Muscle of leg (tissue), 3 donors: ENCODE measurements at regions not wholly inside any gene's neighbourhood (a gene's known extent, or its start where the extent isn't known, plus 50 kb on each side); places are given as distances from the start of the nearest gene placed in this dataset.
"Not testable (repeated sequence)": the region's sequence is repeated elsewhere in the genome, so short reads cannot be mapped to it uniquely, and the experiment has no call there.

Experiments used
- DNase-seq: peaks from one replicate; pipeline ENCODE4 v3.0.0; 2013
- H3K27ac ChIP-seq: one replicate; pipeline ENCODE4 v1.5.1; 2013; ENCODE audit warnings: mild to moderate bottlenecking, low read length, control low read depth
- H3K27me3 ChIP-seq: one replicate; pipeline ENCODE4 v1.6.1; 2013; ENCODE audit warnings: low read length; ENCODE audit not compliant: control insufficient read depth, insufficient read depth
- H3K36me3 ChIP-seq: one replicate; pipeline ENCODE4 v1.6.1; 2013; ENCODE audit warnings: low read length; ENCODE audit not compliant: control insufficient read depth, insufficient read depth
- H3K4me1 ChIP-seq: one replicate; pipeline ENCODE4 v1.6.1; 2013; ENCODE audit warnings: low read length; ENCODE audit not compliant: control insufficient read depth, insufficient read depth
- H3K4me3 ChIP-seq: one replicate; pipeline ENCODE4 v1.5.1; 2013; ENCODE audit warnings: low read length, control low read depth
- H3K9me3 ChIP-seq: replicated peaks from 2 replicates; pipeline ENCODE4 v1.6.1; 2013; ENCODE audit warnings: low read depth, low read length; ENCODE audit not compliant: control insufficient read depth
- WGBS: methylation state at CpG from one replicate; pipeline ENCODE4 v1.1.5; 2013; ENCODE audit warnings: missing lambda C conversion rate; ENCODE audit not compliant: insufficient coverage; 5-methylcytosine and 5-hydroxymethylcytosine counted together

- DNase-seq, result no peak
- no peaks in the 10 kb centered on the region for H3K36me3 ChIP-seq
- no peaks in the 10 kb centered on the region for H3K27me3 ChIP-seq
- H3K9me3 ChIP-seq, result no peaks in the 10 kb centered on the region
- no peak overlapping the region for H3K4me3 ChIP-seq
- H3K27ac ChIP-seq, result no peak overlapping the region
- no peaks in the 10 kb centered on the region for H3K4me1 ChIP-seq
- WGBS, result 0% methylated on average over 1 of the region's 1 CpG
Measured at GRCh38 chr15:38849046-38849445, 284.4 kb upstream of the RASGRP1 start.

GRCh38 chr15:38852188-38852587, 287.6 kb upstream of the RASGRP1 start:
- H3K9me3 ChIP-seq, DNase-seq, H3K36me3 ChIP-seq, H3K4me3 ChIP-seq, H3K27ac ChIP-seq, H3K4me1 ChIP-seq, H3K27me3 ChIP-seq: not testable (repeated sequence)
- WGBS, result no CpG with 5 or more reads among the region's 1 CpG

GRCh38 chr15:38853608-38854007, 289.0 kb upstream of the RASGRP1 start:
- no peaks in the 10 kb centered on the region for H3K4me1 ChIP-seq
- no peaks in the 10 kb centered on the region for H3K9me3 ChIP-seq
- DNase-seq, result no peak
- no peaks in the 10 kb centered on the region for H3K36me3 ChIP-seq
- no CpG with 5 or more reads among the region's 1 CpG for WGBS
- H3K27ac ChIP-seq, result no peak overlapping the region
- no peaks in the 10 kb centered on the region for H3K27me3 ChIP-seq
- H3K4me3 ChIP-seq, result no peak overlapping the region

GRCh38 chr15:38854506-38854905, 289.9 kb upstream of the RASGRP1 start:
- H3K27me3 ChIP-seq, result no peaks in the 10 kb centered on the region
- no peaks in the 10 kb centered on the region for H3K4me1 ChIP-seq
- H3K36me3 ChIP-seq, result no peaks in the 10 kb centered on the region
- no peak overlapping the region for H3K4me3 ChIP-seq
- no peaks in the 10 kb centered on the region for H3K9me3 ChIP-seq
- WGBS, result 45% methylated on average over 4 of the region's 4 CpGs
- H3K27ac ChIP-seq, result no peak overlapping the region
- DNase-seq, result no peak

- no peaks in the 10 kb centered on the region for H3K4me1 ChIP-seq
- H3K27ac ChIP-seq, result no peak overlapping the region
- no CpG with 5 or more reads among the region's 1 CpG for WGBS
- H3K9me3 ChIP-seq, result no peaks in the 10 kb centered on the region
- no peak for DNase-seq
- no peak overlapping the region for H3K4me3 ChIP-seq
- H3K36me3 ChIP-seq, result no peaks in the 10 kb centered on the region
- H3K27me3 ChIP-seq, result no peaks in the 10 kb centered on the region
Measured at GRCh38 chr15:38857814-38858213, 293.2 kb upstream of the RASGRP1 start.

- Histone ChIP-seq H3K9me3 (no peaks in the 10 kb centered on the region), H3K36me3 (no peaks in the 10 kb centered on the region), H3K4me3 (no peak overlapping the region), H3K4me1 (peaks cover 2% of the 10 kb centered on the region), H3K27me3 (no peaks in the 10 kb centered on the region), H3K27ac (no peak overlapping the region)
- no peak for DNase-seq
- no CpG with 5 or more reads among the region's 2 CpGs for WGBS
Measured at GRCh38 chr15:38859574-38859973, 295.0 kb upstream of the RASGRP1 start.

GRCh38 chr15:38860253-38860652, 295.6 kb upstream of the RASGRP1 start:
- Histone ChIP-seq H3K27ac (no peak overlapping the region), H3K4me3 (no peak overlapping the region), H3K9me3 (no peaks in the 10 kb centered on the region), H3K36me3 (no peaks in the 10 kb centered on the region), H3K4me1 (peaks cover 8% of the 10 kb centered on the region), H3K27me3 (no peaks in the 10 kb centered on the region)
- DNase-seq, result peak; percentile 55
- 77% methylated on average over 4 of the region's 4 CpGs for WGBS

GRCh38 chr15:38860674-38861073, 296.1 kb upstream of the RASGRP1 start:
- Histone ChIP-seq H3K27me3 (no peaks in the 10 kb centered on the region), H3K4me3 (no peak overlapping the region), H3K36me3 (no peaks in the 10 kb centered on the region), H3K9me3 (no peaks in the 10 kb centered on the region), H3K27ac (no peak overlapping the region), H3K4me1 (peaks cover 9% of the 10 kb centered on the region)
- no peak for DNase-seq

GRCh38 chr15:38861108-38861507, 296.5 kb upstream of the RASGRP1 start:
- no peak for DNase-seq
- H3K27ac ChIP-seq, result no peak overlapping the region
- no peaks in the 10 kb centered on the region for H3K9me3 ChIP-seq
- no peaks in the 10 kb centered on the region for H3K27me3 ChIP-seq
- H3K4me1 ChIP-seq, result peaks cover 9% of the 10 kb centered on the region
- H3K4me3 ChIP-seq, result no peak overlapping the region
- H3K36me3 ChIP-seq, result no peaks in the 10 kb centered on the region

- no peaks in the 10 kb centered on the region for H3K27me3 ChIP-seq
- no CpG with 5 or more reads among the region's 1 CpG for WGBS
- no peak for DNase-seq
Measured at GRCh38 chr15:38862099-38862498, 297.5 kb upstream of the RASGRP1 start.

GRCh38 chr15:38863381-38863780, 298.8 kb upstream of the RASGRP1 start:
- no peaks in the 10 kb centered on the region for H3K36me3 ChIP-seq

More at GRCh38 chr15:38862099-38862498, 297.5 kb upstream of the RASGRP1 start:
- H3K9me3 ChIP-seq, result no peaks in the 10 kb centered on the region
- no peaks in the 10 kb centered on the region for H3K36me3 ChIP-seq
- no peak overlapping the region for H3K27ac ChIP-seq
- H3K4me1 ChIP-seq, result peaks cover 9% of the 10 kb centered on the region
- no peak overlapping the region for H3K4me3 ChIP-seq

More at GRCh38 chr15:38863381-38863780, 298.8 kb upstream of the RASGRP1 start:
- Histone ChIP-seq H3K4me1 (peaks cover 9% of the 10 kb centered on the region), H3K9me3 (no peaks in the 10 kb centered on the region), H3K4me3 (no peak overlapping the region), H3K27me3 (no peaks in the 10 kb centered on the region), H3K27ac (no peak overlapping the region)
- WGBS, result no CpG with 5 or more reads among the region's 4 CpGs
- no peak for DNase-seq
